Progenitor cell of endocrine pancreas (in vitro differentiated cells): ENCODE measurements at regions not wholly inside any gene's neighbourhood (a gene's known extent, or its start where the extent isn't known, plus 50 kb on each side); places are given as distances from the start of the nearest gene placed in this dataset.
A peak's percentile ranks its signal among the peaks of the same experiment; 100 is the strongest.

Source experiments
- DNase-seq: peaks from one replicate; pipeline ENCODE4 v3.0.0; 2021; ENCODE audit warnings: low spot score; ENCODE audit not compliant: unreplicated experiment
- H3K27ac Mint-ChIP-seq: 2 replicates; pipeline ENCODE4 v1.8.0; 2021; ENCODE audit warnings: mild to moderate bottlenecking, moderate library complexity, mixed read lengths
- H3K27me3 Mint-ChIP-seq: 2 replicates; pipeline ENCODE4 v1.8.0; 2021; ENCODE audit warnings: mixed read lengths
- H3K36me3 Mint-ChIP-seq: 2 replicates; pipeline ENCODE4 v1.8.0; 2022; ENCODE audit warnings: mixed read lengths; ENCODE audit not compliant: insufficient read depth
- H3K4me1 Mint-ChIP-seq: 2 replicates; pipeline ENCODE4 v1.8.0; 2021; ENCODE audit warnings: low read depth, mixed read lengths
- H3K4me3 Mint-ChIP-seq: 2 replicates; pipeline ENCODE4 v1.8.0; 2021; ENCODE audit warnings: low read depth, mild to moderate bottlenecking, moderate library complexity, mixed read lengths
- H3K9me3 Mint-ChIP-seq: 2 replicates; pipeline ENCODE4 v1.8.0; 2021; ENCODE audit warnings: low read depth, mixed read lengths
- CTCF ChIP-seq: fragments of 200-600 bp; sonication (generic); IDR thresholded peaks from one replicate; pipeline ENCODE4 v1.5.0; 2021; ENCODE audit warnings: antibody characterized with exemption, mild to moderate bottlenecking; ENCODE audit not compliant: unreplicated experiment

- no peak for DNase-seq
- H3K27me3 Mint-ChIP-seq: peaks cover 39% of the 10 kb centered on the region
- peaks cover 4% of the 10 kb centered on the region for H3K9me3 Mint-ChIP-seq
- no peak overlapping the region for H3K4me3 Mint-ChIP-seq
- H3K4me1 Mint-ChIP-seq: peaks cover 19% of the 10 kb centered on the region
- H3K36me3 Mint-ChIP-seq: no peaks in the 10 kb centered on the region
- TF ChIP-seq CTCF: no peak
- H3K27ac Mint-ChIP-seq: no peak overlapping the region
These were observed 174.8 kb downstream of the ERCC6L2 start for GRCh38 chr9:96050048-96050860.

DNA sequence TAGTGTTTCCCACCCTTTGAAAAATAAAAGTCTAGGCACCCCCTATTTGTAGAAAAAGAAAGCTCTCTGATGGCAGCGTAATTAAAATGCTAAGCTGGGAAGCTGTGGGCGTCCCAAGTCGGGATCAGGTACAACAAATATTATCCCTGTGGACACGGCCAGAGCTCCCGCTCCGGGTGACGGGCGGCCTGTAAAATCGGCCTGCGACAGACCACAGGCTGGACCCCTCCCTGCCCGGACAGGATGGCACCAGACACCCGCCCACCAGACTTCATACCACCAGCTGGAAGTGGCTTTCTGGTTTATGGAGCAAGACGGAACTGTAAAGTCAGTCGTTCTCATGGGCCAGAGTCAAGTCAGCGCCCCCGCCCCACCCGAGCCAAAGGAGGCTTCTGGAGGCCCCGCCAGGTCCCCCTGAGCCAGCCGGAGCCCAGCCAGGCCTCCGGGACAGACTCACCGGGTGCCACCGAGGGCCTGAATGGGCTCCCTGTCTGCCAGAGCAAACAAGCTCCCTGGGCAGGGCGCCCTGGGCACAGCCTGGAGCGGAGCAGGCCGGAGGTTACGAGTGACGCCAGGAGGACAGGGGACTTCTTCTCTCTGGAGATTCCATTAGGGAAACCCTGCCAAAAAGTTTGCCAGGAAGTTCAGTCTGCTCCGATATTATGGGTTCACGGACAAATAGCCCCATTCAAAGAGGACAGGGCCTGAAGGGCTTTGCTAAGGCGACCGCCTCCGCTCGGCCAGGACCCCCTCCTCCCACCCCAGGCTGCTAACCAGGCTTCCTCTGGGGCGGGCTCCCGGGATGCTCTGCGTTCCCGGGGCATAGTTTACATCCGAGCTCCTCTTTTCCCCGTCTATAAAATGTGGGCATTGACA is 173.7 kb downstream of the ERCC6L2 start:
- Mint-ChIP-seq H3K36me3 (no peaks in the 10 kb centered on the region), H3K4me3 (peak overlapping the region; percentile 14), H3K9me3 (peaks cover 2% of the 10 kb centered on the region), H3K27me3 (peaks cover 45% of the 10 kb centered on the region), H3K4me1 (peaks cover 19% of the 10 kb centered on the region), H3K27ac (peak overlapping the region; percentile 95)
- no peak for DNase-seq
- no peak for TF ChIP-seq CTCF

GRCh38 chr9:96048104-96048955 is 172.8 kb downstream of the ERCC6L2 start:
- H3K27ac Mint-ChIP-seq: peak overlapping the region; percentile 95
- H3K36me3 Mint-ChIP-seq: no peaks in the 10 kb centered on the region
- peak; percentile 28 for DNase-seq
- H3K4me1 Mint-ChIP-seq: peaks cover 19% of the 10 kb centered on the region
- peaks cover 48% of the 10 kb centered on the region for H3K27me3 Mint-ChIP-seq
- no peak for TF ChIP-seq CTCF
- H3K9me3 Mint-ChIP-seq: no peaks in the 10 kb centered on the region
- H3K4me3 Mint-ChIP-seq: peak overlapping the region; percentile 44

GRCh38 chr9:96047741-96048103 is 172.2 kb downstream of the ERCC6L2 start:
- H3K27ac Mint-ChIP-seq: peak overlapping the region; percentile 95

More at GRCh38 chr9:96047741-96048103, 172.2 kb downstream of the ERCC6L2 start:
- Mint-ChIP-seq H3K27me3 (peaks cover 43% of the 10 kb centered on the region), H3K9me3 (no peaks in the 10 kb centered on the region), H3K36me3 (no peaks in the 10 kb centered on the region), H3K4me1 (peaks cover 19% of the 10 kb centered on the region), H3K4me3 (no peak overlapping the region)
- no peak for DNase-seq
- no peak for TF ChIP-seq CTCF
